ENCODE measurements at regions not wholly inside any gene's neighbourhood (a gene's known extent, or its start where the extent isn't known, plus 50 kb on each side); places are given as distances from the start of the nearest gene placed in this dataset.

DNA sequence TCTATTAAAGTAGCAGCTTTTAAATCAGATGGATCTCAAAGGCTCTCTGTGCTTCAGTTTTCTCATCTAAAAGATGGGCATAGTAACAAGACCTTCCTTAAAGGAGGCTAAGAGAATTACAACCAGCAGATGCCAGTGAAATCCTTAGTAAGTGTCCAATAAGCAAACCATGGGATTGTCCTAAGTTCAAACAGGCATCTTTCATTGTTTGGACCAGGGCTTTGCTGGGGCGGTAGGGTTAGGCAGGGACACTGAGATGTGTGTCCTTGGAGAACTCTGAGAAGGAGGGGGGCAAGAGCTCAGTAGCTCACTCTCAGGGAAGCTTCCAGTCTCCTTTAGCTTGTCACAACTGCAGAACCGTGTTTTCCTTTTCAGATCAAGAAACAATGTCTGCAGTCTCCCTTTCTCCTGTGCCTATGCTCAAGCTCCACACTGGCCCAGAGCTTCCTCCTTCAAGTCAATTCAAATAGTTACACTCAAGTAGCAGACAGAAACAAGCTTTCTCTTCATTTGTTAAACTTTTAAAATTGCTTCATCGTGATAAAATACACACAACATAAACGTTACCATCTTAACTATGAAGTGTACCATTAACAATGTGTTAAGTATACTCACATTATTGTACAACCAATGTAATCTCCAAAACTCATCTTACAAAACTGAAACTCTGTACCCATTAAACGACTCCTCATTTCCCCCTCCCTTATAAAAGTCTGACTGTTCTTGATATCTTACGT is 216.2 kb downstream of the PIK3R1 start:
- TF ChIP-seq, protein P1, sequence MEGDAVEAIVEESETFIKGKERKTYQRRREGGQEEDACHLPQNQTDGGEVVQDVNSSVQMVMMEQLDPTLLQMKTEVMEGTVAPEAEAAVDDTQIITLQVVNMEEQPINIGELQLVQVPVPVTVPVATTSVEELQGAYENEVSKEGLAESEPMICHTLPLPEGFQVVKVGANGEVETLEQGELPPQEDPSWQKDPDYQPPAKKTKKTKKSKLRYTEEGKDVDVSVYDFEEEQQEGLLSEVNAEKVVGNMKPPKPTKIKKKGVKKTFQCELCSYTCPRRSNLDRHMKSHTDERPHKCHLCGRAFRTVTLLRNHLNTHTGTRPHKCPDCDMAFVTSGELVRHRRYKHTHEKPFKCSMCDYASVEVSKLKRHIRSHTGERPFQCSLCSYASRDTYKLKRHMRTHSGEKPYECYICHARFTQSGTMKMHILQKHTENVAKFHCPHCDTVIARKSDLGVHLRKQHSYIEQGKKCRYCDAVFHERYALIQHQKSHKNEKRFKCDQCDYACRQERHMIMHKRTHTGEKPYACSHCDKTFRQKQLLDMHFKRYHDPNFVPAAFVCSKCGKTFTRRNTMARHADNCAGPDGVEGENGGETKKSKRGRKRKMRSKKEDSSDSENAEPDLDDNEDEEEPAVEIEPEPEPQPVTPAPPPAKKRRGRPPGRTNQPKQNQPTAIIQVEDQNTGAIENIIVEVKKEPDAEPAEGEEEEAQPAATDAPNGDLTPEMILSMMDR (conservative IDR thresholded peaks at IDR 0.05; ENCODE audit: control insufficient read depth, insufficient read depth, low read depth, low read length): no peak
- no peak for DNase-seq (ENCODE audit: low read depth)
- H3K4me3 ChIP-seq (ENCODE audit: control insufficient read depth, low read depth, low read length): no peak overlapping the region

DNA sequence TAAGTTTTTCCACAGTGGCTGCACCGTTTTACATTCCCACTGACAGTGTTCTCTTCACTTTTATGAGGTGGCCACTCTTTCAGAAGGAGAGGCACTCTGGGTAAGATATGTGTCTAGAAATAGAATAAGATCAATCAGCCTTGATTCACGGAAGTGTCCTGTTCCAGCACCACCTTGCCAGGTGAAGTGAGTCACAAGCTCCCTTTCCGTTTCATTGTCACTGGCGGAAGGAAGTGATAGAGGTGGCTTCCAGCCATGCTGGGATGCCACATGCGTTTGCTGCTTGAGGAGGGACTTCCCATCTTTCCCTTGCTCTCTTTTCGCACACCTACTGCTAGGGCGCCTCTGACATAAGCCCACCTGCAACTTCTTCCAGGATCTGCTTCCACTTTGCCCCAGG is 217.1 kb downstream of the PIK3R1 start:
- DNase-seq (ENCODE audit: low read depth): no peak
- TF ChIP-seq, protein P1 (conservative IDR thresholded peaks at IDR 0.05; ENCODE audit: control insufficient read depth, insufficient read depth, low read depth, low read length): no peak
- H3K4me3 ChIP-seq (ENCODE audit: control insufficient read depth, low read depth, low read length): no peak overlapping the region

DNA sequence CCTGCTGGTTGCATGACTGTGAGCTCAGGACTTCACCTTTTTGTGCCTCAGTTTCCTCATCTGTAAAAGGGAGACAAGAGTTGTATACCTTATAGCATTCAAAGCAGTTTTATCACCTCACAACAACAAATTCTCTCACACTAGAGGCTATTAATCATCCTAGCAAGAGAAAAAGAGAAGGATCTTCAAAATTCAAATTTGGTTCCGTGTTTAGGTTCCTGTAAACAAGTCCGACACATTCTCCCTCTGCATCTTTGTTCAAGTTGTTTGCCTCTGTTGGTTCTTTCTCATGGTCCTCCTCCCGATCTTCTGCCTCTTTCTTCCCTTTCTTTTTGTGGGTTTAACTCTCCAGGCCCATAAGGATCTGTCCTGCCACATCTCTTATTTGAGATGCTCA is 218.0 kb downstream of the PIK3R1 start:
- no peak for DNase-seq (ENCODE audit: low read depth)
- H3K4me3 ChIP-seq (ENCODE audit: control insufficient read depth, low read depth, low read length): no peak overlapping the region
- TF ChIP-seq, protein P1 (conservative IDR thresholded peaks at IDR 0.05; ENCODE audit: control insufficient read depth, insufficient read depth, low read depth, low read length): no peak

DNA sequence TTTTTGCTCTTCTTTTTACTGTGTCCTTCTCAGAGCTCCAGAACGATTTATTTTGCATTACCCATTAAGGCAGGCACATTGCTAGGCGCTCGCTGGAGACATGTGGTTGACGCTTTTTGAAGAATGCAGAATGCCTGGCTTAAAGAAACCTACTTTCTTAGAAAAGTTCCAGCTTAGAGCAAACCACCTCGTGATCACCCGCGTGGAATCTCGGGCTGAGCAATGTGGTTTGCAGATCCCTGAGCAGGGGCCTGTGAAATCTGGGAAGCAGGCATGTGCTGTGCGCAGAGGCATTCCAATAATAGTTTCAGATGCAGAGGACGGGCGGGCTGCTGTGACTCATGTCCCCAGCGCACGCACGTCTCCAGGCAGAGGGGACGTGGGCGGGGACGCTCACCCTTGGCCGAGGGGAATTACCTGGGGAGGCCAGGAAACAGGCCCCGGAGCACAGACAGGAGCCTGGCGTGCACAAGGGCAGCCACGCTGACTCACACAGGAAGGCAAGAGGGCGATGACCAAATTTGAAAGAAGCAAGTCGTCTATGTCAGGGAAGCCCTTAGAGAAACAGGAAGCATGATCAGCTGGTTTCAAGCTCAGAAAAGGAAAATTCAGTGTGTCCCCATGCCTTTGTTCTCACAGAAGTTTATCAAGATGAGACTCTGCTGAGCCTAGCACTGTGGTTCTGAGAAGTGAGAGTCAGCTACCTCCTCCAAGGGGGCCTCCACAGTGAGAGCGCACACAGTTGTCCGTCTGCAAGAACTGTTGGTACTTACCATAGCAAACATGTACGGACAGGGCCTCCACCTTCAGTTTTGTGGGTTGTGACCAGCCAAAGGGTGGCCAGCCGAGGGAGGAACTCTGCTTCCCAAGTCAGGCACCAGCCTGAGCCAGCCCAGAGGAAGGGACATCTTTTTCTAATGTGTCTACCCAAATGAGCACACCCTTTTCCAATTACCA is 218.6 kb downstream of the PIK3R1 start:
- TF ChIP-seq, protein P1 (conservative IDR thresholded peaks at IDR 0.05; ENCODE audit: control insufficient read depth, insufficient read depth, low read depth, low read length): no peak
- H3K4me3 ChIP-seq (ENCODE audit: control insufficient read depth, low read depth, low read length): no peak overlapping the region
- peak; percentile 93 for DNase-seq (ENCODE audit: low read depth)

DNA sequence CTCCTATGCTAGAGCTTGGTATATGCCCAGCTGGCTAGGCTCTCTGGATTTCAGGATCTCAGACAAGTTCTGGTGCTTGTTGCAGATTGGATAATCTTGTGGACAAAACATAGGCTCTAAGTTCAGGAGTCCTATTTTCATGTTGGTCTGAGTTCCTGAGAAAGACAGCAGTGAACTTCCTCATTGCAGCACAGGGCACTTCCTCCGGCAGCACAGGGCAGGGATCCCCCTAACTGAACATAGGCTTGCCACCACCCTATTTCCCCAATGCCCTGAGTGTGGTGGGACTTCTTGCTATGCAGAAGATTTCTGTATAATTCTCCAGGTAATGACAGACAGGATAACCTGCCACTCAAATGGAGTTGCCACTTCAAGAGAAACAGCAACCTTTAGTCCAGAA is 220.1 kb downstream of the PIK3R1 start:
- no peak for DNase-seq (ENCODE audit: low read depth)
- H3K4me3 ChIP-seq (ENCODE audit: control insufficient read depth, low read depth, low read length): no peak overlapping the region
- TF ChIP-seq, protein P1 (conservative IDR thresholded peaks at IDR 0.05; ENCODE audit: control insufficient read depth, insufficient read depth, low read depth, low read length): no peak

DNA sequence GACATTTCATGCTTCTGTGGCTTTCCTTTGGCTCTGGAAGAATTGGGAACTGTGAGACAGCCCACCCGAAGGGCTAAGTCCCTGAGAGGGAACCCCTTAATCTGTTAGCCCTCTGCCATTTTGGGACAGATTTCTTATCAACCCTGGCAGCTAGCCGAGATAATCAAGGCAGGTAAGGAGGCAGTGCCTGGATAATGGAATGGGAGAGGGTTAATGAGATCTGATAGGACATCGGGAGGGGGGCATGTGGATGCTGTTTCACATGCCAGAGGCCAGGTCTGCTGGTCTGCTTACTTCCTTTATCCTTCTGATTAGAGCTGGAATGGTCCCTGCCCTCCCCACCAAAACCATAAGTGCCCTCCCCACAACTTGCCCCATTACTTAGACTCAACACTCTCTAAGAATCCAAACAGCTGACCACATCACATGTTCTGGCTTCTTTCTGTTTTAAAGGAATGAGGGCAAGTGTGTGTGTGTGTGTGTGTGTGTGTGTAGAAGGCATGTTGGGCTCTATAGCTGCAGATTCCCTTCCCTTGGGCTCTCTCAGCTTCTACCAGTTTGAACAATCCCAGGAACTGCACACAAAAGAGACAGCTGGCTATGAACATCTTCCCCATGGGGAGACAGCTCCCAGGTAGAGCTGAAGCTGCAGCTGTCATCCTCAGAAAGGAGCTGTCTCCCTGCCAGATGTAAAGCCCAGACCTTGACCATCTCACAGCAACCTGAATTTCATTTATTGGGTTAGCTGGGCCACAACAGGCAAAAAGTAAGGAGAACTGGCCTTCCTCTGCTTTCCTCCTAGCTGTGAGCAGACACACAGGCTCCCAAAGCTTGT is 221.3 kb downstream of the PIK3R1 start:
- TF ChIP-seq, protein P1 (conservative IDR thresholded peaks at IDR 0.05; ENCODE audit: control insufficient read depth, insufficient read depth, low read depth, low read length): no peak
- no peak for DNase-seq (ENCODE audit: low read depth)
- no peak overlapping the region for H3K4me3 ChIP-seq (ENCODE audit: control insufficient read depth, low read depth, low read length)
